ENCODE measurements at regions not wholly inside any gene's neighbourhood (a gene's known extent, or its start where the extent isn't known, plus 50 kb on each side); places are given as distances from the start of the nearest gene placed in this dataset.

DNA sequence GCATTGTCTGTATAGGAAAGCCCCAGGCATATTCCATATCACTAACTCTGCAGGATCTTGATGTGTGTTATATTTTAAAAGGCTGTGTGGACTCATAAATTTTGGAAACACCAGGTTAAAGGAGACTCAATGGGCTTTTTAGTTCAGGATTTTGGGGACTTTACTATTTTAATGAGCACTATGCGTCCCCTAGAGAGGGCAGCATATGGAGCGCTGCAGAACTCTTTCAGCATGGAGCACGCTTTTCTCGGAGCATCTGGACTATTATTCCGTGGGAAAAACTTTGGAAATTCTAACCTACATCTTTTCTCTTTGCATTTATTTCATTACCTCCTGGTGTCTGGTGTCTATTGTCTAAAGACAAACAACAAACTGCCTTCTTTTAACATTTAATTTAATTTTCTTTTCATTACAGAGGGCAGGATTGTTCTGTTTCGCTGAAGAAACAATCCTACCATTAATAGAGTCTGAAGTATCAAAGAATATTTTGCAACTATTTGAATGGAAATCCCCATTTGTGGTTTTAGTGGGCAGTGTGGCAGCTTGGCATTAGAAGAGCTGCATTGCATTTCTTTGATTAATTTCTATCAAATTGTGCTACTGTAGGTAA, 399.9 kb upstream of the HSF2 start:
- TF ChIP-seq POLR2A (IDR thresholded peaks at IDR 0.05) = no peak
- TF ChIP-seq, protein P1, sequence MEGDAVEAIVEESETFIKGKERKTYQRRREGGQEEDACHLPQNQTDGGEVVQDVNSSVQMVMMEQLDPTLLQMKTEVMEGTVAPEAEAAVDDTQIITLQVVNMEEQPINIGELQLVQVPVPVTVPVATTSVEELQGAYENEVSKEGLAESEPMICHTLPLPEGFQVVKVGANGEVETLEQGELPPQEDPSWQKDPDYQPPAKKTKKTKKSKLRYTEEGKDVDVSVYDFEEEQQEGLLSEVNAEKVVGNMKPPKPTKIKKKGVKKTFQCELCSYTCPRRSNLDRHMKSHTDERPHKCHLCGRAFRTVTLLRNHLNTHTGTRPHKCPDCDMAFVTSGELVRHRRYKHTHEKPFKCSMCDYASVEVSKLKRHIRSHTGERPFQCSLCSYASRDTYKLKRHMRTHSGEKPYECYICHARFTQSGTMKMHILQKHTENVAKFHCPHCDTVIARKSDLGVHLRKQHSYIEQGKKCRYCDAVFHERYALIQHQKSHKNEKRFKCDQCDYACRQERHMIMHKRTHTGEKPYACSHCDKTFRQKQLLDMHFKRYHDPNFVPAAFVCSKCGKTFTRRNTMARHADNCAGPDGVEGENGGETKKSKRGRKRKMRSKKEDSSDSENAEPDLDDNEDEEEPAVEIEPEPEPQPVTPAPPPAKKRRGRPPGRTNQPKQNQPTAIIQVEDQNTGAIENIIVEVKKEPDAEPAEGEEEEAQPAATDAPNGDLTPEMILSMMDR (IDR thresholded peaks at IDR 0.05 in 4 of 5, conservative IDR thresholded peaks at IDR 0.05 in 1 of 5) = no peak
